Activated CD4-positive, alpha-beta T cell treated with anti-CD3 and anti-CD28 coated beads, Interleukin-2, amount 10 ng/mL, durations not matched to agents 7 days and 5 days (primary cell): ENCODE measurements at regions not wholly inside any gene's neighbourhood (a gene's known extent, or its start where the extent isn't known, plus 50 kb on each side); places are given as distances from the start of the nearest gene placed in this dataset.

Experiments
- CTCF ChIA-PET: fragments of 350-600 bp; sonication (Branson Sonifier 250); formaldehyde crosslinking; loops from one replicate; lab custom pipeline; 2021; ENCODE audit warnings: antibody characterized with exemption; lab: Charles Lee
- POLR2A ChIA-PET: fragments of 350-600 bp; sonication (Branson Sonifier 250); formaldehyde crosslinking; loops from one replicate; lab custom pipeline; 2021; ENCODE audit warnings: antibody characterized with exemption; lab: Charles Lee
- DNase-seq: peaks from one replicate; pipeline ENCODE4 v3.0.0-alpha.2; 2020
- H3K27ac Mint-ChIP-seq: one replicate; pipeline ENCODE4 v1.8.0; 2021; ENCODE audit warnings: mild to moderate bottlenecking, moderate library complexity, mixed read lengths
- H3K27me3 Mint-ChIP-seq: one replicate; pipeline ENCODE4 v1.8.0; 2021; ENCODE audit warnings: mixed read lengths
- H3K36me3 Mint-ChIP-seq: one replicate; pipeline ENCODE4 v1.8.0; 2021; ENCODE audit warnings: low read depth, mixed read lengths
- H3K4me1 Mint-ChIP-seq: one replicate; pipeline ENCODE4 v1.8.0; 2021; ENCODE audit warnings: mixed read lengths
- H3K4me3 Mint-ChIP-seq: one replicate; pipeline ENCODE4 v1.8.0; 2021; ENCODE audit warnings: mild to moderate bottlenecking, moderate library complexity, mixed read lengths
- H3K9me3 Mint-ChIP-seq: one replicate; pipeline ENCODE4 v1.8.0; 2021; ENCODE audit warnings: mixed read lengths

- Mint-ChIP-seq H3K27me3 (no peaks in the 10 kb centered on the region), H3K4me1 (no peaks in the 10 kb centered on the region), H3K9me3 (no peaks in the 10 kb centered on the region), H3K4me3 (no peak overlapping the region), H3K27ac (no peak overlapping the region), H3K36me3 (no peaks in the 10 kb centered on the region)
- POLR2A ChIA-PET = no interaction called here
- DNase-seq = no peak
- CTCF ChIA-PET = no interaction called here
Observed at GRCh38 chr9:12155401-12156134, 537.6 kb upstream of the TYRP1 start.

GRCh38 chr9:12162181-12162815 lies 530.9 kb upstream of the TYRP1 start:
- POLR2A ChIA-PET = no interaction called here
- CTCF ChIA-PET = no interaction called here
- no peaks in the 10 kb centered on the region for H3K4me1 Mint-ChIP-seq
- no peak for DNase-seq
- no peak overlapping the region for H3K4me3 Mint-ChIP-seq
- H3K9me3 Mint-ChIP-seq = peaks cover 3% of the 10 kb centered on the region
- H3K27me3 Mint-ChIP-seq = no peaks in the 10 kb centered on the region
- no peaks in the 10 kb centered on the region for H3K36me3 Mint-ChIP-seq
- H3K27ac Mint-ChIP-seq = no peak overlapping the region

- ChIA-PET CTCF (no interaction called here), POLR2A (no interaction called here)
- DNase-seq = no peak
- no peaks in the 10 kb centered on the region for H3K27me3 Mint-ChIP-seq
- H3K27ac Mint-ChIP-seq = no peak overlapping the region
- H3K4me3 Mint-ChIP-seq = no peak overlapping the region
- no peaks in the 10 kb centered on the region for H3K4me1 Mint-ChIP-seq
- H3K36me3 Mint-ChIP-seq = no peaks in the 10 kb centered on the region
- peaks cover 6% of the 10 kb centered on the region for H3K9me3 Mint-ChIP-seq
Observed at GRCh38 chr9:12163723-12164458, 529.3 kb upstream of the TYRP1 start.

GRCh38 chr9:12166518-12166917 lies 526.7 kb upstream of the TYRP1 start:
- DNase-seq = no peak
- Mint-ChIP-seq H3K36me3 (no peaks in the 10 kb centered on the region), H3K27ac (no peak overlapping the region), H3K4me3 (no peak overlapping the region), H3K4me1 (no peaks in the 10 kb centered on the region), H3K9me3 (peaks cover 9% of the 10 kb centered on the region), H3K27me3 (no peaks in the 10 kb centered on the region)
- POLR2A ChIA-PET = no interaction called here
- CTCF ChIA-PET = no interaction called here

GRCh38 chr9:12170456-12170855 lies 522.7 kb upstream of the TYRP1 start:
- Mint-ChIP-seq H3K27me3 (no peaks in the 10 kb centered on the region), H3K4me3 (no peak overlapping the region), H3K36me3 (no peaks in the 10 kb centered on the region), H3K9me3 (peaks cover 6% of the 10 kb centered on the region), H3K4me1 (no peaks in the 10 kb centered on the region), H3K27ac (no peak overlapping the region)
- POLR2A ChIA-PET = no interaction called here
- no peak for DNase-seq
- CTCF ChIA-PET = no interaction called here

GRCh38 chr9:12178634-12179033 lies 514.6 kb upstream of the TYRP1 start:
- H3K4me1 Mint-ChIP-seq = no peaks in the 10 kb centered on the region
- CTCF ChIA-PET = no interaction called here
- no peak overlapping the region for H3K4me3 Mint-ChIP-seq
- peaks cover 3% of the 10 kb centered on the region for H3K9me3 Mint-ChIP-seq
- DNase-seq = no peak
- POLR2A ChIA-PET = no interaction called here
- no peaks in the 10 kb centered on the region for H3K27me3 Mint-ChIP-seq
- no peak overlapping the region for H3K27ac Mint-ChIP-seq
- H3K36me3 Mint-ChIP-seq = no peaks in the 10 kb centered on the region

- no peaks in the 10 kb centered on the region for H3K27me3 Mint-ChIP-seq
- H3K36me3 Mint-ChIP-seq = no peaks in the 10 kb centered on the region
- POLR2A ChIA-PET = no interaction called here
Observed at GRCh38 chr9:12182806-12183205, 510.4 kb upstream of the TYRP1 start.

GRCh38 chr9:12183321-12183720 lies 509.9 kb upstream of the TYRP1 start:
- Mint-ChIP-seq H3K9me3 (peaks cover 10% of the 10 kb centered on the region), H3K27ac (no peak overlapping the region), H3K27me3 (no peaks in the 10 kb centered on the region), H3K36me3 (no peaks in the 10 kb centered on the region), H3K4me3 (no peak overlapping the region), H3K4me1 (no peaks in the 10 kb centered on the region)
- DNase-seq = no peak
- ChIA-PET CTCF (no interaction called here), POLR2A (no interaction called here)

More at GRCh38 chr9:12182806-12183205, 510.4 kb upstream of the TYRP1 start:
- no peaks in the 10 kb centered on the region for H3K4me1 Mint-ChIP-seq
- no peak overlapping the region for H3K27ac Mint-ChIP-seq
- peaks cover 10% of the 10 kb centered on the region for H3K9me3 Mint-ChIP-seq
- DNase-seq = no peak
- CTCF ChIA-PET = no interaction called here
- no peak overlapping the region for H3K4me3 Mint-ChIP-seq

GRCh38 chr9:12185856-12186255 lies 507.3 kb upstream of the TYRP1 start:
- POLR2A ChIA-PET = no interaction called here
- CTCF ChIA-PET = no interaction called here
- no peaks in the 10 kb centered on the region for H3K36me3 Mint-ChIP-seq

GRCh38 chr9:12191630-12192029 lies 501.6 kb upstream of the TYRP1 start:
- CTCF ChIA-PET = no interaction called here

More at GRCh38 chr9:12185856-12186255, 507.3 kb upstream of the TYRP1 start:
- Mint-ChIP-seq H3K27ac (no peak overlapping the region), H3K9me3 (peaks cover 9% of the 10 kb centered on the region), H3K4me3 (no peak overlapping the region), H3K27me3 (no peaks in the 10 kb centered on the region), H3K4me1 (no peaks in the 10 kb centered on the region)
- no peak for DNase-seq

GRCh38 chr9:12194731-12195130 lies 498.5 kb upstream of the TYRP1 start:
- ChIA-PET CTCF (no interaction called here), POLR2A (no interaction called here)
- Mint-ChIP-seq H3K4me1 (no peaks in the 10 kb centered on the region), H3K27me3 (no peaks in the 10 kb centered on the region), H3K4me3 (no peak overlapping the region), H3K36me3 (no peaks in the 10 kb centered on the region), H3K9me3 (peaks cover 4% of the 10 kb centered on the region), H3K27ac (no peak overlapping the region)
- DNase-seq = no peak

More at GRCh38 chr9:12191630-12192029, 501.6 kb upstream of the TYRP1 start:
- Mint-ChIP-seq H3K27me3 (no peaks in the 10 kb centered on the region), H3K4me3 (no peak overlapping the region), H3K9me3 (peaks cover 8% of the 10 kb centered on the region), H3K36me3 (no peaks in the 10 kb centered on the region), H3K4me1 (no peaks in the 10 kb centered on the region), H3K27ac (no peak overlapping the region)
- POLR2A ChIA-PET = no interaction called here
- no peak for DNase-seq

- no peak for DNase-seq
- Mint-ChIP-seq H3K9me3 (peaks cover 4% of the 10 kb centered on the region), H3K4me3 (no peak overlapping the region), H3K4me1 (no peaks in the 10 kb centered on the region), H3K36me3 (no peaks in the 10 kb centered on the region), H3K27ac (no peak overlapping the region), H3K27me3 (no peaks in the 10 kb centered on the region)
- ChIA-PET CTCF (no interaction called here), POLR2A (no interaction called here)
Observed at GRCh38 chr9:12195456-12195855, 497.7 kb upstream of the TYRP1 start.

GRCh38 chr9:12204512-12204911 lies 488.7 kb upstream of the TYRP1 start:
- H3K36me3 Mint-ChIP-seq = no peaks in the 10 kb centered on the region
- DNase-seq = no peak
- H3K27me3 Mint-ChIP-seq = no peaks in the 10 kb centered on the region
- no peaks in the 10 kb centered on the region for H3K4me1 Mint-ChIP-seq
- peaks cover 10% of the 10 kb centered on the region for H3K9me3 Mint-ChIP-seq
- ChIA-PET CTCF (no interaction called here), POLR2A (no interaction called here)
- H3K4me3 Mint-ChIP-seq = no peak overlapping the region
- H3K27ac Mint-ChIP-seq = no peak overlapping the region
